Choroid plexus epithelial cell (primary cell): ENCODE measurements at regions not wholly inside any gene's neighbourhood (a gene's known extent, or its start where the extent isn't known, plus 50 kb on each side); places are given as distances from the start of the nearest gene placed in this dataset.
"Not testable (repeated sequence)": the region's sequence is repeated elsewhere in the genome, so short reads cannot be mapped to it uniquely, and the experiment has no call there.

ENCODE experiments used
- DNase-seq: peaks from one replicate; pipeline ENCODE4 v3.0.0-alpha.2; 2010; ENCODE audit warnings: low read depth
- H3K4me3 ChIP-seq: 2 replicates; pipeline ENCODE4 v1.5.1; 2011; ENCODE audit warnings: low read depth, mild to moderate bottlenecking, control low read depth, low read length, moderate library complexity
- TF ChIP-seq, protein P1 (sequence below): conservative IDR thresholded peaks from 2 replicates; pipeline ENCODE4 v1.5.1; 2011; ENCODE audit warnings: low read depth, mild to moderate bottlenecking, control low read depth, inconsistent platforms, low read length, moderate library complexity

DNA sequence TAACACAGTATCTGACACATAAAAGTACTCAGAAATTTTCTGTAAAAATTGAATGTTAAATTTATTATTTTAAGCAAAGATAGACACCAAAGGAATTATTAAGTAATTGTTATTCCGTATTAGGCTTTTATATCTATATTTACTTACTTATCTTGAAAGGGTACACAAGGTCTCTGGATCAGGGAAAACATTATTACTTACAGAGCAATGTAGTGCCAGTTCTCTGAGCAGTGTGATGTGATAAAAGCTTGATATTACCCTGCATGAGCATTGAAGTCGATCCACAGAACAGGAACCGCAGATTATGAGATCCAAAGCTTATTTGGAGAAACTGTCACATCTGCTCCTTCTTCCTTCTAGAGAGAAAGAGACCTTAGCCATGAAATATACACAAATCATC is 637.9 kb upstream of the RGS18 start:
- TF ChIP-seq, protein P1, sequence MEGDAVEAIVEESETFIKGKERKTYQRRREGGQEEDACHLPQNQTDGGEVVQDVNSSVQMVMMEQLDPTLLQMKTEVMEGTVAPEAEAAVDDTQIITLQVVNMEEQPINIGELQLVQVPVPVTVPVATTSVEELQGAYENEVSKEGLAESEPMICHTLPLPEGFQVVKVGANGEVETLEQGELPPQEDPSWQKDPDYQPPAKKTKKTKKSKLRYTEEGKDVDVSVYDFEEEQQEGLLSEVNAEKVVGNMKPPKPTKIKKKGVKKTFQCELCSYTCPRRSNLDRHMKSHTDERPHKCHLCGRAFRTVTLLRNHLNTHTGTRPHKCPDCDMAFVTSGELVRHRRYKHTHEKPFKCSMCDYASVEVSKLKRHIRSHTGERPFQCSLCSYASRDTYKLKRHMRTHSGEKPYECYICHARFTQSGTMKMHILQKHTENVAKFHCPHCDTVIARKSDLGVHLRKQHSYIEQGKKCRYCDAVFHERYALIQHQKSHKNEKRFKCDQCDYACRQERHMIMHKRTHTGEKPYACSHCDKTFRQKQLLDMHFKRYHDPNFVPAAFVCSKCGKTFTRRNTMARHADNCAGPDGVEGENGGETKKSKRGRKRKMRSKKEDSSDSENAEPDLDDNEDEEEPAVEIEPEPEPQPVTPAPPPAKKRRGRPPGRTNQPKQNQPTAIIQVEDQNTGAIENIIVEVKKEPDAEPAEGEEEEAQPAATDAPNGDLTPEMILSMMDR = no peak
- H3K4me3 ChIP-seq = no peak overlapping the region

DNA sequence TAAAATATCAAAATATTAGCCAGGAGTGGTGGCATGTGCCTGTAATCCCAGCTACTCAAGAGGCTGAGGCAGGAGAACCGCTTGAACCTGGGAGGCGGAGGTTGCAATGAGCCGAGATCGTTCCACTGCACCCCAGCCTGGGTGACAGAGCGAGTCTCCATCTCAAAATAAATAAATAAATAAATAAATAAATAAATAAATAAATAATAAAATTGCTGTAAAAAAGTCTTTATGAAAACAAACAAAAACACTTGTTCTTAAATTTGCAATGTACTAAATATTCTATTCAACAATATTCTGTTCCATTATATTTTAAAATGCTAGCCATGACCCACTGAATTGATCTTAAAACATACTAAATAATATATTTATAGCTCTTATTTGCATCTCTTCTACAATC is 632.3 kb upstream of the RGS18 start:
- DNase-seq, H3K4me3 ChIP-seq: not testable (repeated sequence)

More for the DNA sequence above, 637.9 kb upstream of the RGS18 start:
- DNase-seq = no peak

DNA sequence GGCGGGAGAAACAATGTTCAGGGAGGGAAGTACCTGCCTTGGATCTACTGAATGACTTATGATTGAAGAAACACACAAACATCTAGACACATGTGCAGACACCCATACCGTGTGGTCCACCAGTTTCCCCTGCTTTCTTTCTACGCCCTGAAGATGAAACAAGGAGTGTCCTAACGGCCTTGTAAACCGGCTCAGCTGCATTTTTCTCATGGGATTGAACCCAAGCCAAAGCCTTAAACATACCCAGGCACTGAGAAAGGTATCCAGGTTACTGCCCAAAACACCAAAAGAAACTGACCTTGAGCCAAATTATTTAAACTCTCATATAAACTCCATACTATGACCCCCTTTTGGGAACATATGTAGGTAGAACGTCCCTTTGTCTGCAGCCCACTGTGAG is 630.0 kb upstream of the RGS18 start:
- TF ChIP-seq, protein P1 = no peak
- no peak for DNase-seq
- no peak overlapping the region for H3K4me3 ChIP-seq

DNA sequence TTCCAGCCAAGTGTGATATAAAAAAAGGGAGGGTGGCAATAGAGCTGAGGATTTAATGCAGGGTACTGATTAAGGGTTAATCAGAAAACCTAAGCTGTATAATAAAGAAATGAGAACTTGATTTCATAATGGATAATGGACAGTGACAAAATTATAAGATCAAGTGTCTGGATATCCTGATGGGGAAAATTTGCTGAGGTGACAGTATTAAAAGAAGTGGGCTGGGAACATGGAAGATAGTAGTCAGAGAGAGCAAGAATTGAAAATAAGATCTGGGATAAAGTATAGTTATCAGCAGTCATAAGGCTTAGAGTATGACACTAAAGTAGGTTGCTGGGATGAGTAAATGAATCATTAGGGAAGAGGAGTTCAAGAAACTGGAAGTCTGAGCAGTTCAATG is 627.3 kb upstream of the RGS18 start:
- TF ChIP-seq, protein P1 = no peak
- no peak overlapping the region for H3K4me3 ChIP-seq
- no peak for DNase-seq

DNA sequence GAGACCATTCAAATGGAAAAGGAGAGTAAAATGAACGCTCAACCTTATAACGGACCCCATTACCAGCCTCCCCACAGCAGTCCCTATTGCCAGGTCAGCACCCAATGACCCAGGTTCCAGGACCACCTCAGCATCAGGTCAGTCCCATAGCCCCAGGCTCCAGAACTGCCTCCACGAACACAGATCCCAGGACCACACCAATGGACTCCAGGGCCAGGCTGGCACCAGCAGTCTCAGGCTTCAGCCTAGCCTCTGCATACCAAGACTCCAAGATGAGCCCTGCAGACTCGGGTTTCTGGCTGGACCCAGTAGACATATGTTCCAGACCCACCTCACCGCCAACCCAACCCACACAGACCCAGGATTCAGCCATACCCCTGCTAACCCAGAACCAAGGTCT is 625.0 kb upstream of the RGS18 start:
- TF ChIP-seq, protein P1 = no peak
- no peak for DNase-seq
- H3K4me3 ChIP-seq = no peak overlapping the region

DNA sequence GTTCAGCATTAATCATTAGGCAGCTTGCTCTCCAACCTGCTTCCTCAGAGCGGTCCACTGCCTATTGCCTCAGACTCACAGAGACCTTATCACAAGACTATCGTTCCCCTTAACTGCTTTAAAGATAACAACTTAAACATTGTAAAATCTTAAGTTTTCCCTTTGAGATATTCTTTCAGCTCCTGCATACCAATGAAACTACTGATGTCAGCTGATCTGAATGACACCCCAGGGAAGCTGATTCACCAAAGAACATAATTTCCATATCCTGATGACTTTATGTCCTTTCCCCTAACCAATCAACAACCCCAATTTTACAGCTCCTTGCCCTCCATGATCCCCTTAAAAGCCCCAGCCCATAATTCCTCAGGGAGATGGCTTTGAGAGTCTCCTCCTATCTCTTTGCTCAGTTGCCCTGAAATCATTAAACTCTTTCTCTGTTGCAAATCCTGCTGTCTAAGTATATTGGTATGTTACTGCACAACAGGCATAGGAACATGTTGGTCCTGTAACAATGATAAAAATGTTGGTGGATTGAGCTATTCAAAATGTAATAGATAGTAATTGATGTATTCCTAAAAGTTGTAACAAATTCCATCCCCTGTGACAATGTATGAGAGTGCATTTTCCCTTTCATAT is 621.4 kb upstream of the RGS18 start:
- no peak for DNase-seq
- no peak overlapping the region for H3K4me3 ChIP-seq
- TF ChIP-seq, protein P1 = no peak

DNA sequence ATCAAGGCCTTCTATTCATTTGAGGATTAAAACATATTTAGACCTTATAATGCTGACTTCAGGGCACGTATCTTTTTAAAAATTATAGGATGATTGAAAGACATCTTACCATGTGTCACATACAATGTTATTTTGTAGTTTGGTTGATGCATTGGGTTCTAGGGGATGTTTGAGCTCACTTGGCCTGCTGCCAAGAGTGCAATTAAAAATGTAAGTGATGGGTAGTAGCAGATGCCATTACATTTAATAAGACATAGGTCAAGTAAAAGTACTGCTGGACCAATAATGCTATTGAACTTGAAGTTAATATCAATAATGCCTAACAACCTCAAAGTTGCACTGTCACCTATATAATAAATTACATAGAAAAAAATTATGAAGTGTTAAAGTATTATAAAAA is 616.5 kb upstream of the RGS18 start:
- DNase-seq = no peak
- TF ChIP-seq, protein P1 = no peak
- H3K4me3 ChIP-seq = no peak overlapping the region
